Rectal smooth muscle tissue (tissue), 1 donor: ENCODE measurements at regions not wholly inside any gene's neighbourhood (a gene's known extent, or its start where the extent isn't known, plus 50 kb on each side); places are given as distances from the start of the nearest gene placed in this dataset.
"Not testable (repeated sequence)": the region's sequence is repeated elsewhere in the genome, so short reads cannot be mapped to it uniquely, and the experiment has no call there.

Experiments
- H3K27ac ChIP-seq: one replicate; pipeline ENCODE4 v1.7.0; 2013; ENCODE audit warnings: low read depth, low read length, inconsistent platforms
- H3K27me3 ChIP-seq: one replicate; pipeline ENCODE4 v1.7.0; 2013; ENCODE audit warnings: low read length; ENCODE audit not compliant: control insufficient read depth, insufficient read depth
- H3K36me3 ChIP-seq: one replicate; pipeline ENCODE4 v1.7.0; 2013; ENCODE audit warnings: low read length; ENCODE audit not compliant: control insufficient read depth, insufficient read depth
- H3K4me1 ChIP-seq: one replicate; pipeline ENCODE4 v1.7.0; 2013; ENCODE audit warnings: low read length; ENCODE audit not compliant: control insufficient read depth, insufficient read depth
- H3K4me3 ChIP-seq: one replicate; pipeline ENCODE4 v1.7.0; 2013; ENCODE audit warnings: low read length
- H3K9ac ChIP-seq: one replicate; pipeline ENCODE4 v1.7.0; 2013; ENCODE audit warnings: low read length

DNA sequence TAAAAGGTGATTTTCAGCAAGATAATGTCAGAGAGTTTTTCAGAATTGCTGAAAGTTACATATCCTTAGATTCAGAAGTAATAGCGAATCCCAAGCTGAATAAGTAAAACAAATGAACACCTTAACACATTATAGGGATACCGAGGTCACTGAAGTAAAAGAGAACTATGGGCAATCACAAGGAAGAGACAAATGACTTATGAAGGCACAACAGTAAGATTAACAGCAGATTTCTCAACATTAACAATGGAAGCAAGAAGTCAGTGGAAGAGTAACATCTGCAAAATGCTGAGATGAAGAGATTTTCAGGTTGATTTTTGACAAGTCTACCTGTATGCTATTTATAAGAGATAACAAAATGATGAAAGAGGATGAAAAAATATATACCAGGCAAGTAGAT, 86.1 kb upstream of the EZR start:
- H3K9ac ChIP-seq: no peak overlapping the region
- no peaks in the 10 kb centered on the region for H3K4me1 ChIP-seq
- no peak overlapping the region for H3K27ac ChIP-seq
- no peak overlapping the region for H3K4me3 ChIP-seq
- no peaks in the 10 kb centered on the region for H3K36me3 ChIP-seq
- no peaks in the 10 kb centered on the region for H3K27me3 ChIP-seq

DNA sequence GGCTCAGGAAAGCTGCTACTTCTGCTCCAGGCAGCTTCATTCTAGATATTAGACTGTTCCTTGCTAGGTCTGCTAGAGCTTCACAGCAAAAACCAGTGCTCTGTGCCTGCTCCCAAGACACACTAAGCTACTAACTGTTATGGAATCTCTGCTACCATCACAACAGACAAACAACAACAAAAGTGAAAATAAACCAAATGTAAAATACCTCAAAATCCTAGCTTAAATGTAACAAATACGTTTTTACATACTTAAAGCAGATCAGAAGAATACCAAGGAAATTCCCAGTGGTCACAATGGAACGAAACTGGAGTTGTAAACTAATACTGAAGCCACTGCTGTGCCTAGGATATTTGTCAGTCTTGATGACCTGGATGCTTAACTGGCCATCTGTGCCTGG, 84.6 kb upstream of the EZR start:
- no peak overlapping the region for H3K4me3 ChIP-seq
- H3K27ac ChIP-seq: no peak overlapping the region
- no peaks in the 10 kb centered on the region for H3K36me3 ChIP-seq

DNA sequence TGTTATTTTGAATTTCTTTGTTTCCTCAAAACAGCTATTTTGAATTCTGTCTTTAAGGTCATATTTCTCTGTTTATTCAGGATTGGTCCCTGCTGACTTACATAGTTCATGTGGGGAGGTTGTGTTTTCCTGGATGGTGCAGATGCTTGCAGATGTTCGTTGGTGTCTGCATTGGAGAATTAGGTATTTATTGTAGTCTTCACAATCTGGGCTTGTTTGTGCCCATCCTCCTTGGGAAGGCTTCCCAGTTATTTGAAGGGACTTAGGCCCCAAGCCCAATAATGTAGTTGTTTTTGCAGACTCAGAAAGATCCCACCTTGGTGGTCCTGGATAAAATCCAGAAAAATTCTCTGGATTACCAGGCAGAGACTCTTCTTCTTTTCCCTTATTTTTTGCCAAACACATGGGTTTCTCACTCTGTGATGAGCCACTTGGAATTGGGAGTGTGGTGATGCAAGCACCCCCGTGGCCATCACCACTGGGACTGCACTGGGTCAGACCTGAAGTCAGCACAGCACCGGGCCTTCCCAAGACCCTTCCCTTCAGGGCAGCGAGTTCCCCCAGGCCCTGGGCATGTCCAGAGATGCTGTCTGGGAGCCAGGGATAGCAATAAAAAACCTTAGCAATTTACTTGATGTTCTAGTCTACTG, 81.6 kb upstream of the EZR start:
- no peak overlapping the region for H3K27ac ChIP-seq
- no peak overlapping the region for H3K9ac ChIP-seq
- no peaks in the 10 kb centered on the region for H3K36me3 ChIP-seq
- no peaks in the 10 kb centered on the region for H3K27me3 ChIP-seq
- no peak overlapping the region for H3K4me3 ChIP-seq
- no peaks in the 10 kb centered on the region for H3K4me1 ChIP-seq

More for the DNA sequence above, 84.6 kb upstream of the EZR start:
- H3K27me3 ChIP-seq: no peaks in the 10 kb centered on the region
- no peak overlapping the region for H3K9ac ChIP-seq
- H3K4me1 ChIP-seq: no peaks in the 10 kb centered on the region

DNA sequence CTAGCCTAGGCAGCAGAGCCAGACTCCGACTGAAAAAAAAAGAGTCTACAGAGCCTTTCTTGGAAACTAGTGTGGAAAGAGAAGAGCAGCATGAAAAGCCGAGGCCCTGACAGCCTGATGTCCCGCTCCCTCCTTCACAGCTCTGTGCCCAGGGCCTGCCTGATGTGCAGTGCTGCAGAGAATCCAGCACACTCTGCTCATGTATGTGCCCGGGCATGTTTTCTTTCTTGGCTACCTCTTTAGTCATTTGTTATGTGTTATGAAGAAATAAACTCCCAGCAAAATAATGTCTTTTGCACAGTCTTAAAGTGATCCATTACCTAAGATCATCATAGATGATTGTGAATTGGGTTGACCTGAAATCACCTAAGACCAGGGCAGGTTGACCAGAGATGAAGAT, 78.1 kb upstream of the EZR start:
- no peak overlapping the region for H3K27ac ChIP-seq
- H3K36me3 ChIP-seq: no peaks in the 10 kb centered on the region
- H3K4me3 ChIP-seq: no peak overlapping the region
- H3K4me1 ChIP-seq: no peaks in the 10 kb centered on the region
- no peaks in the 10 kb centered on the region for H3K27me3 ChIP-seq
- H3K9ac ChIP-seq: no peak overlapping the region

DNA sequence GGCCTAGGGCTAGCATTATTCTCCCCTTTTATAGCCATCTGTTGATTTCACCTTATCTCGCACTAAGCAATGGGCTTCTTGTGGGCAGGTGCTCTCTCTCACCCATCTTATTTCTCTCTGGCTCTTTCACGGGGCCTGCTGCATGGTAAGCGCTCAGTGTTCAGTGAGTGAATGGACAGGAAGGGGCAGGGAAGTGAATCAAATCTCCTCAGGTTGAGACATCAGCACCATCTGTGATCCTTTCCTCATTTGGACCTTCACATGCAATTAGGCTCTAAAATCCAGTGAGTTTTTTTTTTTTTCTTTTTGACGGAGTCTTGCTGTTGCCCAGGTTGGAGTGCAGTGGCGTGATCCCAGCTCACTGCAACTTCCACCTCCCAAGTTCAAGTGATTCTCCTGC, 76.5 kb upstream of the EZR start:
- Histone ChIP-seq H3K36me3 (no peaks in the 10 kb centered on the region), H3K4me1 (no peaks in the 10 kb centered on the region), H3K9ac (no peak overlapping the region), H3K4me3 (no peak overlapping the region), H3K27me3 (no peaks in the 10 kb centered on the region), H3K27ac (no peak overlapping the region)

DNA sequence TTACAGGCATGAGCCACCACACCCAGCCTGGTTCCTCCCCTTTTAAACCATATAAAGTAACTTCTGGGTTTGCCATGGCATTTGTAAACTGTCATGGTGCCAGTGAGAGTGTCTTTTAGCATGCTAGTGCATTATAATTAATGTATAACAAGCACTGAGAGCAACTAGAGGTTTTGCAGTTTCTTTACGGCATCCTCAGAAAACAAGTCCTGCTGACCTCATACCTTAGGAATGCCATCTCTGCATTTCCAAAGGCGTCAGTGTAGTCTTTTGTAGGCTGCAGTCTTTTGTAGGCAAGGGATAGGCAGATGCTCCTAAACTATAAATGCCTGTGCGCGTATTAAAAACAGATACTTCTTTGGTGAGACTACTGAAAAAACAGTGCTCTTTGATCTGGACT, 75.0 kb upstream of the EZR start:
- H3K27ac ChIP-seq: no peak overlapping the region
- no peaks in the 10 kb centered on the region for H3K27me3 ChIP-seq
- no peak overlapping the region for H3K9ac ChIP-seq
- H3K4me3 ChIP-seq: no peak overlapping the region
- H3K4me1 ChIP-seq: no peaks in the 10 kb centered on the region
- no peaks in the 10 kb centered on the region for H3K36me3 ChIP-seq

DNA sequence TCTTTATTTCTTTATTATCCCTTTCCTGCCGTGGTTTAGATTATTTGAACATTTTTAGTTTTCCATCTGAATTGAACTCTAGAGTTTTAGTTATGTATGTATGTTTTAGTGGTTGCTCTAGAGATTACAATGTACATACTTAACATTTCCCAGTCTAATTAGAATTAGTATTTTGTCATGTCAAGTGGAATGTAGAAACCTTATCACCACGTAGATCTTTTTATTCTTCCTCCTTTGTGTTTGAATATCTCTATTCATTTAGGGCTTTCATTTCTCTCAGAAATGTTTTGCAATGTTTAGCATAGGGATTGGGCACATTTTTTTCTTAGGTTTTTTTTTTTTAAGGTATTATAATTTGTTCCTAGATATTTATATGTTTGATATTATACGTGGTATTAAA, 73.1 kb upstream of the EZR start:
- Histone ChIP-seq H3K4me3 (no peak overlapping the region), H3K36me3 (no peaks in the 10 kb centered on the region), H3K27ac (no peak overlapping the region), H3K9ac (no peak overlapping the region), H3K4me1 (no peaks in the 10 kb centered on the region), H3K27me3 (no peaks in the 10 kb centered on the region)

DNA sequence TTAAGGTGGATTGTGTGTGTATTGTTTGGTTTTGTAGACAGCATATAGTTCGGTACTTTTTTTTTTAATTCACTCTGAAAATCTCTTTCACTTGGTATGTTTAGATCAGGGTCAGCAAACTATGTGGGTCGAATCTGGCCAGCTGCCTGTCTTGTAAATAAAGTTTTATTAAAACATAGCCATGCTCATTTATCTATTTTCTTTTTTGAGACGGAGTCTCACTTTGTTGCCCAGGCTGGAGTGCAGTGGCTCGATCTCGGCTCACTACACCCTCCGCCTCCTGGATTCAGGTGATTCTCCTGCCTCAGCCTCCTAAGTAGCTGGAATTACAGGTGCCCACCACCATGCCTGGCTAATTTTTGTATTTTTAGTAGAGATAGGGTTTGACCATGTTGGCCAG, 72.4 kb upstream of the EZR start:
- H3K27ac ChIP-seq, H3K9ac ChIP-seq, H3K27me3 ChIP-seq, H3K4me3 ChIP-seq, H3K4me1 ChIP-seq, H3K36me3 ChIP-seq: not testable (repeated sequence)

DNA sequence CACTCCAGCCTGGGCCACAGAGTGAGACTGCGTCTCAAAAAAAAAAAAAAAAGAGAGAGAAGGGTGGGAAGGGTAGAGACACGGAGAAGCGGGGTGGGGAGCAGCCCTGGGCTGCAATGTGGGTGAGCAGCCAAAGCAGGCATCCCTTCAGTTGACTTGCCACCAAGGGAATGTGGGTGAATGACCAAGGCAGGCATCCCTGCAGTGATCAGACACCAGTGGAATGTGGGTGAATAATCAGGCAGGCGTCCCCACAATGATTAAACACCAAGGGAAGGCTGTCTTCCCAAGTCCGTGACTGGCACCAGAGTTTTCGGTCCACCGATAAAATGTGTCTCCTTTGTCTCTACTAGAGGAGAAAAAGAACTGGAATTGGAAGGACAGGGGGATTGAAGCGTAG, 69.0 kb upstream of the EZR start:
- not testable (repeated sequence) for H3K4me3 ChIP-seq, H3K4me1 ChIP-seq, H3K36me3 ChIP-seq, H3K27me3 ChIP-seq, H3K27ac ChIP-seq, H3K9ac ChIP-seq

DNA sequence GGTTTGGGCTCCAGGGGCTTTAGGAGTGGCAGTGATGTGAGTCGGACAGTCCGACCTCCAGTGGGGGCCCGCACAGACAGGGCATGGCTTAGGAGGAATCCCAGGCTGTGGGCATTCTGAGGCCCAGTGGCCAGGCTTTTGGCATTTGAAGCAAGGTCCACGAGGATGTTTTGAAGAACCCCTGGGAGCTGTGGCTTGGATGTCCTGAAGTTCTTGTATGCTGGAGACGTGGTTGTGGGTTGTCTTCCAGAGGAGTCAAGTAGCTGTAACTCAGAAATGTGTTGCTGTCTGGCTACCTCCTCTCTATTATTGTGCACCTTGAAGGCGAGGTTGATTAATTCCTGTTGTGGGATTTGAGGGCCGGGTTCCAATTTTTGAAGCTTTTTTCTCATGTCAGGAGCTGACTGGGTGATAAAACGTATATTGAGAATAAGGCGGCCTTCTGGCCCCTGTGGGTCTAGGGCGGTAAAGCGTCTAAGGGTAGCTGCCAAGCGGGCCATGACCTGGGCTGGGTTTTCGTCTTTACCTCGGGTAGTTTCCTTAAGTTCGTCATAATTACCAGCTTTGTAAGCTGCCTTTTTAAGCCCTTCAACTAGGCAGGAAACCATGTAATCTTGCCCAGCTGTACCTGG, 67.3 kb upstream of the EZR start:
- H3K27me3 ChIP-seq, H3K9ac ChIP-seq, H3K36me3 ChIP-seq, H3K4me1 ChIP-seq, H3K27ac ChIP-seq, H3K4me3 ChIP-seq: not testable (repeated sequence)

DNA sequence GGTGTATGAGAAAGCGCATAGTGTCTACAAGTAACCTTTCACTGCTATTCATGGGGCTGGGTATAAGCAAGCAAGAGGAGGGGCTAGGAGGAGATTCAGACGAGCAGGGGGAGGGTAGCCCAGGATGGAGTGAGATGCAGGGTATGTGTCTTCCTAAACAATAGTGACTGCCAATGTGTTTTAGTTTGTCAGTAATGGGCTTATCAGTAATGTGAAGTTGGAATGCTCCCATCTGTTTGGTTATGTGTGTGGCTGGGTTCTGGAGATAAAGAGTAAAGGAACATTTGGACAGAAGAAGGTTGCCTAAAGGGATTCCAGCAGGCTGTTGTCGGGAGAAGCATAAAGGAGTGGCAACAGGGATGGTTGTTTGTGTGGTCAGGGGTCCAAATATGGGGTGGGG, 62.7 kb upstream of the EZR start:
- not testable (repeated sequence) for H3K36me3 ChIP-seq, H3K9ac ChIP-seq, H3K27ac ChIP-seq, H3K4me1 ChIP-seq, H3K4me3 ChIP-seq, H3K27me3 ChIP-seq

DNA sequence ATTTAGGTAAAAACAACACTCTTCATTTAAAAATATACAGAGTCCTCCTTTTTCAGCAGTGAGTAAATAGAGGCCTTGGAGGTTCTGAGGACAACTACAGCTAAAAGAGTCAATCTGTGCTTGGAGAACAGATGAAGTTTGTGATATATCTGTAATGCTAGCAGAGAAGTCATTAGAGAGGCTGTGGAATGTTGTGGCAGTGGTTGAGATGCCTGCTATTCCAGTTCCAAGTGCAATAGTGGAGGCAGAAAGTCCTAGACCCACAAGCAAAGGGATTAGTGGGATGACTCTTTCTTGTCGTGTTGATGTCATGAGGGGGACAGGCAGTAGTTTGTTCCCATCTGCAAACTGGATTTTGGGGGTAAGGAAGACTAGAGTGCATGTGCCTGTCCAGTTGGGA, 62.1 kb upstream of the EZR start:
- H3K9ac ChIP-seq, H3K27ac ChIP-seq, H3K4me1 ChIP-seq, H3K4me3 ChIP-seq, H3K27me3 ChIP-seq, H3K36me3 ChIP-seq: not testable (repeated sequence)

DNA sequence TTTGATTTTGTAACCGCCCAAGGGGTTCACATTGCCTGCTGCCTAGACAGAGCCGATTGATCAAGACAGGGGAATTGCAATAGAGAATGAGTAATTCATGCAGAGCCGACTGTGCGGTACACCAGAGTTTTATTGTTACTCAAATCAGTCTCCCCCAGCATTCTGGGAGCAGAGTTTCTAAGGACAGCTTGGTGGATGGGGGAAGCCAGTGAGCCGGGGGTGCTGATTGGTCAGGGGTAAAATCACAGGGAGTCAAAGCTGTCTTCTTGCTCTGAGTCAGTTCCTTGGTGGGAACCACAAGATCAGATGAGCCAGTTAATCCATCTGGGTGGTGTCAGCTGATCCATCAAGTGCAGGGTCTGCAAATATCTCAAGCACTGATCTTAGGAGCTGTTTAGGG, 60.0 kb upstream of the EZR start:
- Histone ChIP-seq H3K27ac (no peak overlapping the region), H3K4me3 (no peak overlapping the region), H3K4me1 (no peaks in the 10 kb centered on the region), H3K27me3 (no peaks in the 10 kb centered on the region), H3K9ac (no peak overlapping the region), H3K36me3 (no peaks in the 10 kb centered on the region)
